GM19455 (cell line): ENCODE measurements at regions not wholly inside any gene's neighbourhood (a gene's known extent, or its start where the extent isn't known, plus 50 kb on each side); places are given as distances from the start of the nearest gene placed in this dataset.

Experiments used
- ATAC-seq: cut with Tn5 transposase; IDR thresholded peaks from one replicate; pipeline ENCODE4 v1.9.1; 2021; ENCODE audit not compliant: unreplicated experiment

GRCh38 chr2:71851094-71851750 lies 296.4 kb downstream of the CYP26B1 start:
- no peak for ATAC-seq

DNA sequence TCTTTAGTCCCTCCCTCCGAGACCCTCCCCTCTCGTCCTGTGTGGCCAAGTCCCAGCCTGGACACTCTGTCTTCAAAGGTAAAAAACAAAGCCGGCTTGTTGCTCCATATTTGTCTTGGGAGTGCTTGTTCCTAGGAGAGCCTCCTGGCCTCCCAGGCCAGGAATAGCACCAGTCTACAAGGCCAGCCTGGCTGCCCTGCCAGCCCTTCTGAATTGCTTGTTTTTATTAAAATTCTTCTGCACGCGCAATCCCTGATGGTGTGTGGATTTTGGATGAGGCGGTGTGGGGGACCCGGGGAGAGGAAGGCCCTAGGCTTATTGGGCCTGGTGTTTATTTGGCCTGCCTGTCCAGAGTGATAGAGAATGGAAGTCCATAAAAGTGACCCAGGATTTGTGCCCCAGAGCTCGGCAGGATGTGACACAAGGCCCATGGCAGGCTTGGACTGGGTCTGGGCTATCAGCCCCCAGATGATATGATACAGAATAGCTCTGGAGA lies 297.3 kb downstream of the CYP26B1 start:
- no peak for ATAC-seq

- ATAC-seq = no peak
Measured at GRCh38 chr2:71849607-71850305, 297.9 kb downstream of the CYP26B1 start.

- ATAC-seq = no peak
Measured at GRCh38 chr2:71849111-71849510, 298.6 kb downstream of the CYP26B1 start.

- no peak for ATAC-seq
Measured at GRCh38 chr2:71846669-71847291, 300.9 kb downstream of the CYP26B1 start.

DNA sequence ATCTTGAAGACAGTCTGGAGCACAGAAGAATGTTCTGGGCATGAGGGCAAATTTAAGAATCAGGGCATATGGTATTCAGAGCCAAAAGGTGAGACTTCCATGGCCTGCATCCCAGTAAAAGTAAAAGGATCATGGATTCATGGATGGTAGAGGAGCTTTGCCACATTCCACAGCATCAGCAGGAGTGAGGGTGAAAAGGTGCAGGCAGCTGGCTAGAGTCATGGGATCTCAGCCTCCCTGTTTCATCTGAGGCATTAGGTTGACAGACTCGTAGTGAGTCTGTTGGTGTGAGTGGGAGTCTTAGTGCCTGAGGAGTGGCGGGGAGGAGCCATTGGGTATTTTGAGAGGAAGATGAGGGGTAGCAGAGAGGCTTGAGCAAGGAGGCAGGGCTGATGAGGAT lies 301.6 kb downstream of the CYP26B1 start:
- ATAC-seq = no peak

GRCh38 chr2:71844967-71845366 lies 302.7 kb downstream of the CYP26B1 start:
- no peak for ATAC-seq

- no peak for ATAC-seq
Measured at GRCh38 chr2:71843391-71843850, 304.2 kb downstream of the CYP26B1 start.

DNA sequence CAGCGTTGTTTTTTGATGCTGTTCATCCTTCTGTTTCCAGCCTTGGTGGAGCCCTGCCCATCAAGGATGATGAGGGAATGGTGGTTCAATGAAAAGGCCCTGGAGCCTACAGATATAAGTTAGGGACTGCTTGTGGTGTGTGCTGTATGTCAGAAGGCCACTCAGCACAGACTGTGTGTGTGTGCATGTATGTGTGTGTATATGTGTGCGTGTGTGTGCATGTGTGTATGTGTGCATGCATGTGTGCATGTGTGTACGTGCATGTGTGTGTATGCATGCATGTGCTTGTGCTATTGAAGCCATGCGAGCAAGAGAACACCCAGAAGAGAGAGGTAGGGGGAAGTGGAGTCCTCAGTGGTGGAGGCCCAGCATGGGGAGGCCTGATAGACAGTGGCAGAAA lies 304.9 kb downstream of the CYP26B1 start:
- ATAC-seq = no peak

- no peak for ATAC-seq
Measured at GRCh38 chr2:71839826-71840225, 307.8 kb downstream of the CYP26B1 start.

GRCh38 chr2:71834796-71835195 lies 312.9 kb downstream of the CYP26B1 start:
- no peak for ATAC-seq

- no peak for ATAC-seq
Measured at GRCh38 chr2:71833855-71834560, 313.7 kb downstream of the CYP26B1 start.

DNA sequence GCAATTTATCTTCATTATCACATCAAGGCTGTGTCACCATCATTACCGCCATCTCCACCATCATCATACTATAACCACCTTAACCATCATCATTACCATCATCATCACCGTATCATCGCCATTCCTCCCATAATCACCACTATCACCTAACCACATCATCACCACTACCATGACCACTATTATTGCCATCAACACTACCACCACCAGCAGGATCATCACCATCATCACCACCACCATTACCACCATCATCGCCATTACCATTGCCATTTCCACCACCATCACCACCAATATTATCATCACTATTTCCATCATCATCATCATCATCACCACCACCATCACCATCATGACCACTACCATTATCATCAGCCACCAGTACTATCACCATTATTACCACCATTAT lies 314.4 kb downstream of the CYP26B1 start:
- no peak for ATAC-seq

DNA sequence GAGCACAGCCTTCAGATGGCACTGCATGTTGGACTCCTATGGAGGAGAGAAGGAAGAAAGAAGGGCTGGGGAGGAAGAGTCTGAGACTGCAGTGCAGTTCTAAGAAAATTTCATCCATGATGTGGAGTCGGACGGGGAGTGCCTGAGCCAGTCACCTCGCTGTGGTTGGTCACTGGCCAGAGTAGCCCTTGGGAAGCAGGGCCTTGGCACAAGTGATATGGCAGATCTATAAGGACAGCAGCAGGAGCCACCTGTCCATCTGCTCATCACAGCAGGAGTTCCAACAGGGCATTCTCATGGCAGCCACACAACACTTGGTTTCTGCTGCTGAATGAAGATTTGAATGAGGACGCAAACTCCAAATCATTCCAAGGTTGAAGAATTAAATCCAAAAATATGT lies 314.8 kb downstream of the CYP26B1 start:
- ATAC-seq = no peak

- no peak for ATAC-seq
Measured at GRCh38 chr2:71832388-71832787, 315.3 kb downstream of the CYP26B1 start.

GRCh38 chr2:71831193-71831577 lies 316.5 kb downstream of the CYP26B1 start:
- ATAC-seq = no peak

DNA sequence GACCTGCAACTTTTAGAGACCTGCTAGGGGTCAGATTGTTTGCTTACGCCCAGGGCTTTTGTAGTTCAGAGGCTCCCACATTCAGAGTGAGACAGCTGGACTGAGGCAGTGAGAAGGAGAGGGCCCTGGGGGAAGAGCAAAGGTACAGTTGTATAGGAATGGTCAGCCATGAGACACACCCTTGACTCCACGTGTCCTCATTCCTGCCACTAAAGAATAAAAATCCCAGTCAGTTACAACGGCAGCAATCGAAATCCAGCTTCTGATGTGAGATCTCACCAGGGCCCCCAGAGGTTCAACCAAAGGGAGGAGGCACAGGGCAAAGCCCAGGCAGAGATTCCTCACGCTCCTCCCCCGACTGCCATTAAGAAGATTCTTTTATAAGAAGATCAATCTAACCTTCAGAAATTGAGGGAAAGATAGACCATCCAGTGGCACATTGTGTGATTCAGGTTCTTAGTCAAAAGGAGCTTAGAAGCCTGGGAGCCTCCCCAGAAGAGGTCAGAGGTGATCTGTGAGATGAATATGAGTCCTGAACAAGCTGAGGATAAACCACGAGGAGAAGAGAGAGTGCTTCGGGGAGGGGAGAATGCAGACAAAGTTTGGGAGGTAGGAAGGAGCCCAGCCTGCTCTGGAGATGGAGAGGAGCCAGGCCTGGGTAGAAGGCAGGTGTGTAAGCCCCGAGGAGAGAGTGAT lies 317.0 kb downstream of the CYP26B1 start:
- no peak for ATAC-seq

GRCh38 chr2:71829008-71829407 lies 318.7 kb downstream of the CYP26B1 start:
- ATAC-seq = no peak

DNA sequence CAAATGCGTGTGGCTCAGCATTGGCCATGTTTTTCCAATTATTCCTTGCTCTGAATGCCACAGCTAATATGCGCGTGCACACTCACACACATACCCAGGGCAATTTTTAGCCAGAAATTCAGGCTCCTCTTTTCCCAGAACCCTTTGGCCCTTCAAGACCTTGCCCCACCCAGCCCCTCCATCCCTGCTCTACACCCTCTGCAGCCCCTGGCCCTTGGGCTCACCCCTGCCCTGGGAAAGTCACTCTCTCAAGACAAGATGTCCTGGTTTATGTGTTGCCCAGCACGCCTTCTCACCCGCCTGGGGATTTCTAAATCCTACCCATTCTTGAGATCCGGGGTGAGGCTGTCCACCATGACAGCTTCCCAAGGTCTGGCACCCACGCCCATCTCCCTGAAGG lies 319.7 kb downstream of the CYP26B1 start:
- ATAC-seq = no peak

DNA sequence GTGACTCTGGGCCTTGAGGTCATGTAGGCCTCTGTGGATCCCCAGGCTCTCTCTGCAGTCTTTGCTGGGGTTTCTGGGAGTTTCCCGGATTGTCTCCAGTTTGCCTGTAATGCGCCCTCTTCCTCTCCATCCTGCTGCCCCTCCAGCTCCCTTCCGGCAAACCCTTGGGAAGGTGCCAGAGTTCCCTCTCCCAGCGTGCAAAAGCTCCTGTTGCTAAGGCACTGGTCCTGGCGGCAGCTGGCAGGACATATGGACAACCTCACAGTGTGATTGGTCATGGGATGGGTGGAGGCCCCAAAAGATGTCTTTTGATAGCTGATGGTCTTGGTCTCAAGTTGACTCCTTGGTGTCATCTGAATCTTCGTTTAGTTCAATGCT lies 320.1 kb downstream of the CYP26B1 start:
- no peak for ATAC-seq
